HG03520 (cell line): ENCODE measurements at regions not wholly inside any gene's neighbourhood (a gene's known extent, or its start where the extent isn't known, plus 50 kb on each side); places are given as distances from the start of the nearest gene placed in this dataset.

Experiments used
- ATAC-seq: cut with Tn5 transposase; IDR thresholded peaks from one replicate; pipeline ENCODE4 v1.9.1; 2021; ENCODE audit warnings: mild to moderate bottlenecking, moderate library complexity; ENCODE audit not compliant: unreplicated experiment

- ATAC-seq, result no peak
Measured at GRCh38 chr7:17016402-17017010, 134.7 kb upstream of the AGR3 start.

GRCh38 chr7:17019106-17019505 is 137.3 kb upstream of the AGR3 start:
- no peak for ATAC-seq

- ATAC-seq, result no peak
Measured at GRCh38 chr7:17020250-17020649, 138.5 kb upstream of the AGR3 start.

GRCh38 chr7:17021205-17021604 is 139.4 kb upstream of the AGR3 start:
- no peak for ATAC-seq

- ATAC-seq, result no peak
Measured at GRCh38 chr7:17022920-17023319, 141.1 kb upstream of the AGR3 start.

GRCh38 chr7:17026269-17026668 is 144.5 kb upstream of the AGR3 start:
- no peak for ATAC-seq

- no peak for ATAC-seq
Measured at GRCh38 chr7:17027143-17027788, 145.5 kb upstream of the AGR3 start.

GRCh38 chr7:17027789-17028152 is 146.0 kb upstream of the AGR3 start:
- no peak for ATAC-seq

- no peak for ATAC-seq
Measured at GRCh38 chr7:17029150-17029549, 147.4 kb upstream of the AGR3 start.

GRCh38 chr7:17030559-17030958 is 148.8 kb upstream of the AGR3 start:
- no peak for ATAC-seq

GRCh38 chr7:17031906-17032551 is 150.2 kb upstream of the AGR3 start:
- ATAC-seq, result no peak

- ATAC-seq, result no peak
Measured at GRCh38 chr7:17033245-17033644, 151.5 kb upstream of the AGR3 start.

- ATAC-seq, result no peak
Measured at GRCh38 chr7:17036584-17036983, 154.8 kb upstream of the AGR3 start.

GRCh38 chr7:17037356-17037755 is 155.6 kb upstream of the AGR3 start:
- no peak for ATAC-seq

- ATAC-seq, result no peak
Measured at GRCh38 chr7:17038160-17038782, 156.5 kb upstream of the AGR3 start.

- ATAC-seq, result no peak
Measured at GRCh38 chr7:17038783-17039170, 157.0 kb upstream of the AGR3 start.

- no peak for ATAC-seq
Measured at GRCh38 chr7:17039372-17039771, 157.6 kb upstream of the AGR3 start.

- no peak for ATAC-seq
Measured at GRCh38 chr7:17040716-17041115, 158.9 kb upstream of the AGR3 start.

GRCh38 chr7:17041324-17041723 is 159.5 kb upstream of the AGR3 start:
- ATAC-seq, result no peak

GRCh38 chr7:17042211-17042610 is 160.4 kb upstream of the AGR3 start:
- no peak for ATAC-seq

GRCh38 chr7:17043012-17043877 is 161.5 kb upstream of the AGR3 start:
- ATAC-seq, result no peak
